ENCODE measurements at regions not wholly inside any gene's neighbourhood (a gene's known extent, or its start where the extent isn't known, plus 50 kb on each side); places are given as distances from the start of the nearest gene placed in this dataset.

DNA sequence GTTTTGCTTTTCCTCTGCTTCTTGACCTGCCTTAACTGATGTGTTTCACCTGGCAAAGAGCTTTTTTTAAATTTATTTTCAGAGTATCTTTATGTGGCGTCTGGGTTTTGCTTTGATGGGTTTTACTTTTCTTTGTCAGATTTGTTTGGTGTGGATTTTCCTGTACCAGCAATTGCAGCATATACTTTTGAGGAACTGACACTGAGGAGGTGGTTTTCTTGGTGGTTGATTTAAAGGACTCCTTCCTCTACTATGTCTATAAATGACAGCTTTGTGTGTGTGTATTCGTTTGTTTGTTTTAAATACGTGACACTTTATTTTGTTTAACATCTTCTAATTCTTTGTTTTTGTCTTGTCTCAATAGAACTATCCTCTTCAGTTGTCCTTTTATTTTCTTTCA is 1071.9 kb upstream of the ARRDC3 start:
- Histone ChIP-seq H3K4me3 (ENCODE audit: low read depth, low read length) (no peak overlapping the region), H3K27me3 (ENCODE audit: control insufficient read depth, insufficient read depth, low read length) (no peaks in the 10 kb centered on the region), H3K36me3 (ENCODE audit: control insufficient read depth, insufficient read depth, low read length) (no peaks in the 10 kb centered on the region)
- POLR2A ChIA-PET: no interaction called here
- CTCF ChIA-PET: interaction anchor here (0.6 to 1.5 kb wide), 2 partner anchors 16 to 360 kb away, joined by 3 to 5 read pairs; no protein-coding TSS in a partner anchor
- no peak for DNase-seq (ENCODE audit: low read depth)
- TF ChIP-seq CTCF (IDR thresholded peaks at IDR 0.05; ENCODE audit: insufficient read depth, low read depth, low read length): no peak

DNA sequence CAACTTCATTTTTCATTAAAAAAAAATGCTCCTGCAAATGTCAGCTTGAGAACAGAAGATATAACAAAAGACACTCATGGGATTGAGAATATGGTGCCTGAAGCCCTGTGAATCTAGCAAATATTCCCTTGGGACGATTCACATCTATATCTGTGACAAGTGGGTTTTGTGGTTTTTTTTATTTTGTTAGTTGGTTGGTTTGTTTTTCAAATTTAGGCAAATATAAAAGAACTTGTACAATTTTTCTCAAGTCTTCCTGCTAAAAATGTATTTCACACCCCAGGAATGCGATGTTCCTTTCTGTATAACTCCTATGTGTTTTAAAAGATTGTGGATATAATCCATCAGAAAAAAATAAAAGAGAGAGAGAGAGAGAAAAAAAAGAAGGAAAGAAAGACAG is 1061.8 kb upstream of the ARRDC3 start:
- DNase-seq (ENCODE audit: low read depth): no peak
- Histone ChIP-seq H3K36me3 (ENCODE audit: control insufficient read depth, insufficient read depth, low read length) (no peaks in the 10 kb centered on the region), H3K27me3 (ENCODE audit: control insufficient read depth, insufficient read depth, low read length) (no peaks in the 10 kb centered on the region), H3K4me3 (ENCODE audit: low read depth, low read length) (no peak overlapping the region)
- POLR2A ChIA-PET: no interaction called here
- CTCF ChIA-PET: interaction anchor here (0.7 kb wide), 1 partner anchor 560 kb away, joined by 3 read pairs; no protein-coding TSS in a partner anchor
- TF ChIP-seq CTCF (IDR thresholded peaks at IDR 0.05; ENCODE audit: insufficient read depth, low read depth, low read length): no peak

DNA sequence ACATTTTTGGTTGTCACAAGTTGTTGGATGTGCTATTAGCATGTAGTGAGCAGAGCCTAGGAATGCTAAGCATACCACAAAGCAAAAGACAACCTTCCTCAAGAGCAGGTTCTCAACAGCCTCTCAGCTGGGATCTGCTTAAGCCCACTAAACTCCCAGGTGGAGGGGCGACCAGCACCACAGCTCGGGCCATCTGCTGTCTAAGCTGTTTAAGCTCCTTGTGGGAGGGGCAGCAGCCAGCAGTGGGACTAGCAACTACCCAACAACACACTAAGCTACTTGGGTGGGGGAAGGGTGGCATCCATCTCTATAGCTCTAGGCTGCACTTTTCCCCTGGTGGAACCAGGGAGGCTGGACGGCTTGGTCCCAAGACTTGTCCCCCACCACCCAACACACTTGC is 1052.7 kb upstream of the ARRDC3 start:
- no peak for DNase-seq (ENCODE audit: low read depth)
- POLR2A ChIA-PET: no interaction called here
- Histone ChIP-seq H3K4me3 (ENCODE audit: low read depth, low read length) (no peak overlapping the region), H3K27me3 (ENCODE audit: control insufficient read depth, insufficient read depth, low read length) (no peaks in the 10 kb centered on the region), H3K36me3 (ENCODE audit: control insufficient read depth, insufficient read depth, low read length) (no peaks in the 10 kb centered on the region)
- CTCF ChIA-PET: no interaction called here
- no peak for TF ChIP-seq CTCF (IDR thresholded peaks at IDR 0.05; ENCODE audit: insufficient read depth, low read depth, low read length)

DNA sequence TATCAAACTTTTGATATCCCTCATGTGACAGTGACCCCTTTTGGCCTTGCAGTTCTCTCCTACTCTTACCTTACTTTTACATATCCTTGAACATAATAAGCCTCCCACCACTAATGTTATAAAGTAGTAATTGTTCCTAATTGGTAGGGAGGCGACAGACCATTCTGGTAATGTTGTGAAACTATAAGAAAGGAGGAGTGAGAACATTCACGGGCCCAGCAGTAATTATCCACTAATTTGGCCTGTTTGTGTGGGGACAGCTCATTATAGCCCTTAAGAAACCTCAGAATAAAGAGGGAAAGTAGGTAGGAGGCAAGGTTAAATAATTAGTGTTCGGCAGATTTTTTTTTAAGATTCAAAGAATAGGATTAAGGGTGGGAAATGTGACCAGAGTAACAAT is 1046.5 kb upstream of the ARRDC3 start:
- Histone ChIP-seq H3K4me3 (ENCODE audit: low read depth, low read length) (no peak overlapping the region), H3K36me3 (ENCODE audit: control insufficient read depth, insufficient read depth, low read length) (no peaks in the 10 kb centered on the region), H3K27me3 (ENCODE audit: control insufficient read depth, insufficient read depth, low read length) (no peaks in the 10 kb centered on the region)
- no peak for DNase-seq (ENCODE audit: low read depth)
- ChIA-PET POLR2A (no interaction called here), CTCF (no interaction called here)
- TF ChIP-seq CTCF (IDR thresholded peaks at IDR 0.05; ENCODE audit: insufficient read depth, low read depth, low read length): no peak

- TF ChIP-seq CTCF (IDR thresholded peaks at IDR 0.05; ENCODE audit: insufficient read depth, low read depth, low read length): no peak
- ChIA-PET CTCF (no interaction called here), POLR2A (no interaction called here)
- Histone ChIP-seq H3K27me3 (ENCODE audit: control insufficient read depth, insufficient read depth, low read length) (no peaks in the 10 kb centered on the region), H3K4me3 (ENCODE audit: low read depth, low read length) (no peak overlapping the region), H3K36me3 (ENCODE audit: control insufficient read depth, insufficient read depth, low read length) (no peaks in the 10 kb centered on the region)
- no peak for DNase-seq (ENCODE audit: low read depth)
These were observed 1045.3 kb upstream of the ARRDC3 start for GRCh38 chr5:92428415-92428814.
